NCI-H2227 treated with DMSO at 0.1 percent for 48 hours (cell line): ENCODE measurements at regions not wholly inside any gene's neighbourhood (a gene's known extent, or its start where the extent isn't known, plus 50 kb on each side); places are given as distances from the start of the nearest gene placed in this dataset.

Source experiments
- DNase-seq: peaks from one replicate; lab custom pipeline; 2025; lab: John Stamatoyannopoulos, UW

- no peak for DNase-seq
Observed at GRCh38 chr18:6609666-6610264, 119.8 kb upstream of the ARHGAP28 start.

- no peak for DNase-seq
Observed at GRCh38 chr18:6610466-6610865, 119.0 kb upstream of the ARHGAP28 start.

- DNase-seq, result no peak
Observed at GRCh38 chr18:6613581-6613980, 115.9 kb upstream of the ARHGAP28 start.

- no peak for DNase-seq
Observed at GRCh38 chr18:6614952-6615351, 114.6 kb upstream of the ARHGAP28 start.

- DNase-seq, result no peak
Observed at GRCh38 chr18:6616981-6617380, 112.5 kb upstream of the ARHGAP28 start.

GRCh38 chr18:6621437-6621836 lies 108.1 kb upstream of the ARHGAP28 start:
- DNase-seq, result no peak

GRCh38 chr18:6623278-6623677 lies 106.2 kb upstream of the ARHGAP28 start:
- DNase-seq, result no peak

GRCh38 chr18:6624271-6624660 lies 105.2 kb upstream of the ARHGAP28 start:
- DNase-seq, result no peak

GRCh38 chr18:6624661-6625311 lies 104.7 kb upstream of the ARHGAP28 start:
- no peak for DNase-seq

GRCh38 chr18:6625481-6625880 lies 104.0 kb upstream of the ARHGAP28 start:
- DNase-seq, result no peak

- no peak for DNase-seq
Observed at GRCh38 chr18:6626457-6626856, 103.1 kb upstream of the ARHGAP28 start.

GRCh38 chr18:6627645-6628044 lies 101.9 kb upstream of the ARHGAP28 start:
- no peak for DNase-seq

GRCh38 chr18:6628187-6628586 lies 101.3 kb upstream of the ARHGAP28 start:
- DNase-seq, result no peak

- no peak for DNase-seq
Observed at GRCh38 chr18:6629635-6630140, 99.8 kb upstream of the ARHGAP28 start.

GRCh38 chr18:6633310-6633709 lies 96.2 kb upstream of the ARHGAP28 start:
- no peak for DNase-seq

- no peak for DNase-seq
Observed at GRCh38 chr18:6636091-6636490, 93.4 kb upstream of the ARHGAP28 start.

- DNase-seq, result no peak
Observed at GRCh38 chr18:6638447-6638846, 91.1 kb upstream of the ARHGAP28 start.

GRCh38 chr18:6639305-6639704 lies 90.2 kb upstream of the ARHGAP28 start:
- DNase-seq, result no peak

- no peak for DNase-seq
Observed at GRCh38 chr18:6644836-6645627, 84.5 kb upstream of the ARHGAP28 start.

- DNase-seq, result no peak
Observed at GRCh38 chr18:6646801-6647200, 82.7 kb upstream of the ARHGAP28 start.

- DNase-seq, result no peak
Observed at GRCh38 chr18:6648581-6648980, 80.9 kb upstream of the ARHGAP28 start.

GRCh38 chr18:6649421-6650126 lies 79.9 kb upstream of the ARHGAP28 start:
- no peak for DNase-seq
